ELR (cell line): ENCODE measurements at regions not wholly inside any gene's neighbourhood (a gene's known extent, or its start where the extent isn't known, plus 50 kb on each side); places are given as distances from the start of the nearest gene placed in this dataset.

Experiments
- DNase-seq: peaks from one replicate; pipeline ENCODE4 v3.0.0-alpha.2; 2015; ENCODE audit warnings: low read depth

- no peak for DNase-seq
These were observed 92.7 kb upstream of the AKR1E2 start for GRCh38 chr10:4733150-4733842.

GRCh38 chr10:4730998-4731397 lies 95.0 kb upstream of the AKR1E2 start:
- DNase-seq, result no peak

GRCh38 chr10:4725917-4726606 lies 99.9 kb upstream of the AKR1E2 start:
- peak; percentile 93 for DNase-seq

GRCh38 chr10:4723860-4724259 lies 102.1 kb upstream of the AKR1E2 start:
- DNase-seq, result no peak

GRCh38 chr10:4721999-4722753 lies 103.8 kb upstream of the AKR1E2 start:
- DNase-seq, result no peak

GRCh38 chr10:4720463-4720862 lies 105.5 kb upstream of the AKR1E2 start:
- DNase-seq, result no peak

GRCh38 chr10:4719671-4720070 lies 106.3 kb upstream of the AKR1E2 start:
- DNase-seq, result no peak

- no peak for DNase-seq
These were observed 107.0 kb upstream of the AKR1E2 start for GRCh38 chr10:4719036-4719435.

DNA sequence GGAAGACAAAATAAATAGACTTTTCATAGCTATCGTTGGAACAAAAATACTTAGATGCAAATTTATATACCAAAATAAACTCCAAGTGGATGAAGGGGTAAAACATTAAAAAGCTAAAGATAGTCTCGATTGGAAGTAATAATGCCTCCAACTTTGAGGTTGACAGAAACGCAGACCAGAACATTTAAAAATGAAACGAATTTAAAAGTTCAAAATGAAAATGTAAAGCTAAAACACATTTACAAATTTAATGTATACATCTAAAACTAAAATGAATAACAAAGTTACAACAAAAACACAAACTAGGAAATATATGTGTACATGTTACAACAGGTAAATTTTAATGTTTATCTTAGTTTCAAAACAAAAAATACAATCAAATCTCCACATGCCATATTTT lies 107.5 kb upstream of the AKR1E2 start:
- DNase-seq, result no peak

DNA sequence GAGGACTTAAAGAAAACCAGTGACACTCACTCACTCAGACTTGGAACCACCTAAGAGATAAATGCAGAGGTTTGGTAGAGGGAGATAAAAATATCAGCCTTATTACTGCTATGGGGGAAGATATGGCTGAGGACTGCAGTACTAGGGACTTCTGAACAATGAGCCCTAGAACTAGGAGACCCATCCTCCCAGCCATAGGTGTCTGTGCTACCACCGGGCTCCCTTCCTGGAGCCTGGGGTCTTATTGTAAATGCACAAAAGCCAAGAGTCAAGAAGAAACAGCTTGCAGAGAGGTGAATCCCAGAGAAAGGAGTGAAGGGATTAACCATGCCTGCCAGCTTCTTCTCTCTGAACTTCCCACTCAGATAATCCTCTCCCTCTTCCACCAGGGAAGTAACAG lies 108.3 kb upstream of the AKR1E2 start:
- no peak for DNase-seq

DNA sequence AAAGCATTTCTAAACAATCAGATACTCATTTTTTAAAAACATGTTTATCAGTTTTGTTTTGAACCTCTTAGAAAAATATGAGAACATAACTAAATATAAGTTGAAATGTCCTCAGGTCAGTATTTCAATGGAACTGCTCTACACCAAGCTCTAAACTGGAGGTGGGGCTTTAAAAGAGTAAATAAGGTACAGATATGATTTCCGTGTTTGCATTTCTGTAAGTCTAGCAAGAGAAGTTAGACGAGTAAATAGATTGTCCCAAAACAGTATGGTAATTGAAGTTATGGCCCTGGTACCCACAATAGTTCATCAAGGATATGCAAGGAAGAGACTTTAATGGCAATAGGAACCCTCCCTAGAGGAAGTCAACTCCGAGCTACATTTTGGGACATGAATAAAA lies 115.1 kb upstream of the AKR1E2 start:
- no peak for DNase-seq

- DNase-seq, result no peak
These were observed 117.8 kb upstream of the AKR1E2 start for GRCh38 chr10:4708123-4708759.

DNA sequence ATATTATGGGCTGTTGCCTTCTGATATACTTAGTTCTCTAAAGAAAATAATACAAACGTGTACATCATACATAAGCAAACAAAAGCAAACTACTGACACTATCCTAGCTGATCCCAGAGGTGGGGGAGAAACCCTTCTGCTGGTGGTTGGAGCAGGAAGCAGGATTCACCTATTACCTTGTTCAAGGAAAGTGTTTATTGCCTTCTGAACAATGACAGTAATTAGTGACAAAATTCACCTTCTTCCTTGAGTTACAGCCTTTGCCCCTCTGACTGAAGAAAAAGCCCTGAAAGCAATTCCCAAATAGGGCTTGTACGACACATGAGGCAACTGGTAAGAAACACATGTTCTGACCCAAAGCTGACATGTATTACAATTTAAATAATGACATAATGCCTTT lies 118.8 kb upstream of the AKR1E2 start:
- DNase-seq, result no peak

GRCh38 chr10:4704034-4704545 lies 121.9 kb upstream of the AKR1E2 start:
- DNase-seq, result peak; percentile 99

DNA sequence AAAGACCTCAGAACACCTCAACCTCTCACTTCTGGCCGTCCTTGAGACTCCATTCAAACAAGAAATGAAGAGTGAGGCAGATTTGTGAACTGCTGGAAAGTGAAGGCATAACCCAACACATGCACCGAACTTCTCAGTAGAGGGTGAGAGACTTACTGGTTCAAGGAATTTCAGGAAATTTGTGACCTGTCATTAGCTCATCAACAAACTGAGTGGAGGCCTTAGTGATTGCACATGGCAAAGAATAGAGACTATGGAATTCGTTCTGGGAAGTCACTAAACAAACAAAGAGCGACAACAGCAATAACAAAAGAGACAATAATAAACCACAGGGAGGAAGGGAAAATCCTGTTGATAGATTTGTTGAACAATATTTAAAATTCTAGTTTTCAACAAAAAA lies 125.0 kb upstream of the AKR1E2 start:
- no peak for DNase-seq

GRCh38 chr10:4699950-4700730 lies 125.9 kb upstream of the AKR1E2 start:
- no peak for DNase-seq

DNA sequence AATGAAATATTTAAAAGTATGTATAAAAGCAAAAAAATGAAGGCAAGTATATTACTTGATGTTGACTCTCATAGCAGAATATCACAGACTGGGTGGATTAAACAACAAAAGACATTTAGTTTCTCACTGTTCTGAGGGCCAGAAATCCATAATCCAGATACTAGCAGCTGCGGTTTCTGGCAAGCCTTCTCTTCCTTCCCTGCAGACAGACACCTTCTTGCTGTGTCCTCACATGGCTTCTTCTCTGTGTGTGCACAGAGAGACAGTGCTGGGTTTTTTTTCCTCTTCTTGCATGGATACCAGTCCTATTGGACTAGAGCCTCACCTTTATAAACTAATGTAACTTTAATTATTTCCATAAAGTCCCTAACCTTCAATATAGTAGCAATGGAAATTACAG lies 127.9 kb upstream of the AKR1E2 start:
- DNase-seq, result no peak

- DNase-seq, result no peak
These were observed 129.8 kb upstream of the AKR1E2 start for GRCh38 chr10:4696186-4696585.

DNA sequence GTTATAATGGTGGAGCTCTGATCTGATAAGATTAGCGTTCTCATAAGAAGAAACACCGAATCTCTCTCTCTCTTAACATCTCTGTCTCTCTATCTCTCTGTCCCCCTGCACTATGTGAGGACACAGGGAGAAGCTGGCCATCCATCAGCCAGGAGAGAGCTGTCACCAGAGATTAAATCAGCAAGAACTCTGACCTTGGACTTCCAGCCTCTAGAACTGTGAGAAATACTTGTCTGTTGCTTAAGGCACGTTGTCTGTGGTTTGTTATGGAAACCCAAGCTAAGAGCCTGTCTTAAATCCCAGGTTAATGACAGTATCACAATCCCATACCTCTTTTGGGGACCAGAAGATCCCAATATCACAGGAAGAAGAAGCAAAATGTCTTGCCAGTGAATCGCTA lies 132.0 kb upstream of the AKR1E2 start:
- no peak for DNase-seq

DNA sequence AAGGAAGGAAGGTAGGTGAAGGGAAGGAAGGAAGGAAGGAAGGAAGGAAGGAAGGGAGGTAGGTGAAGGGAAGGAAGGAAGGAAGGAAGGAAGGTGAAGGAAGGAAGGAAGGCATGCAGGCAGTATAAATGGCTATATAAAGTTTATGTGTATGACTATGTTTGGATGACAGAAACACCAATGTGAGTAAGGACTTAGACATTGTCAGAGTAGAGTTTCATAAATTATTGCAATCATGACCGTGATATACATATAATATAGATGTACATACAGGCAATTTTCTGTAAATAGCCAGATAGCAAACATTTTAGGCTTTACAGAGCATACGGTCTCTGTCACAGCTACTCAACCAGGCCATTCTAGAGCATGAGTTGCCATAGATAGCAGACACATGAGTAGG lies 133.8 kb upstream of the AKR1E2 start:
- DNase-seq, result peak; percentile 61

- peak; percentile 83 for DNase-seq
These were observed 134.2 kb upstream of the AKR1E2 start for GRCh38 chr10:4691776-4692175.

DNA sequence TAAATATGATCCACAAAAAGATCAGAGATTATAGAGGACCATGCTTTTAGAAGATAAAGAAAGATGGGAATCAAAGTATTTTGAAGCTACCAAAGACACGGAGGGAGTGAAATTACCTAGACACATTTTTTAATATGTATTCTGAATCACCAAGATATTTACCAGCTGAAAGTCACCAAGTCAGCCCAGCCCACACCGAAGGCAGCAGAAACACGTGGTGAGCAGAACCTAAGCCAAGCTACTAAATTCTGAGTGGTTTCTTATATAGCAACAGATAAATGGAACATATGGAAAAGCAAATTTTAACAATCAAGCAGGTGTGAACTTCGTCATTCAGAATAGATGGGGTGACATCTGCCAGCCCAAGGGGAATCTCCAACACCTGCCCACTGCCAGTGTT lies 134.7 kb upstream of the AKR1E2 start:
- peak; percentile 19 for DNase-seq
